ENCODE measurements at regions not wholly inside any gene's neighbourhood (a gene's known extent, or its start where the extent isn't known, plus 50 kb on each side); places are given as distances from the start of the nearest gene placed in this dataset.

GRCh38 chr11:116104498-116105174, 600.4 kb upstream of the CADM1 start:
- TF ChIP-seq POLR2A (IDR thresholded peaks at IDR 0.05; ENCODE audit: low read length): no peak
- TF ChIP-seq CEBPB (IDR thresholded peaks at IDR 0.05): no peak
- no peak for TF ChIP-seq SMC3 (IDR thresholded peaks at IDR 0.05)
- no peak for TF ChIP-seq CTCF (IDR thresholded peaks at IDR 0.05)
- no peak for TF ChIP-seq HMGXB4 (CRISPR knock-in tag; IDR thresholded peaks at IDR 0.05; ENCODE audit: borderline replicate concordance)
